ENCODE measurements at regions not wholly inside any gene's neighbourhood (a gene's known extent, or its start where the extent isn't known, plus 50 kb on each side); places are given as distances from the start of the nearest gene placed in this dataset.

- H3K4me3 ChIP-seq (replicated peaks; ENCODE audit: low read depth, low read length), result no peak overlapping the region
- TF ChIP-seq CTCF (IDR thresholded peaks at IDR 0.05; ENCODE audit: insufficient read depth, low read length, poor library complexity, severe bottlenecking), result no peak
- H3K27me3 ChIP-seq (replicated peaks; ENCODE audit: control insufficient read depth, insufficient read depth, low read length), result no peaks in the 10 kb centered on the region
- DNase-seq (ENCODE audit: extremely low read depth, insufficient read length), result no peak
- H3K36me3 ChIP-seq (ENCODE audit: control insufficient read depth, insufficient read depth, low read length), result no peaks in the 10 kb centered on the region
These were observed 534.2 kb downstream of the NSUN3 start for GRCh38 chr3:94596887-94597566.

- H3K27me3 ChIP-seq (replicated peaks; ENCODE audit: control insufficient read depth, insufficient read depth, low read length), result no peaks in the 10 kb centered on the region
- H3K4me3 ChIP-seq (replicated peaks; ENCODE audit: low read depth, low read length), result no peak overlapping the region
- DNase-seq (ENCODE audit: extremely low read depth, insufficient read length), result no peak
- no peak for TF ChIP-seq CTCF (IDR thresholded peaks at IDR 0.05; ENCODE audit: insufficient read depth, low read length, poor library complexity, severe bottlenecking)
- no peaks in the 10 kb centered on the region for H3K36me3 ChIP-seq (ENCODE audit: control insufficient read depth, insufficient read depth, low read length)
These were observed 544.9 kb downstream of the NSUN3 start for GRCh38 chr3:94607778-94608177.

GRCh38 chr3:94609908-94610307 is 547.0 kb downstream of the NSUN3 start:
- Histone ChIP-seq H3K4me3 (replicated peaks; ENCODE audit: low read depth, low read length) (no peak overlapping the region), H3K27me3 (replicated peaks; ENCODE audit: control insufficient read depth, insufficient read depth, low read length) (no peaks in the 10 kb centered on the region), H3K36me3 (ENCODE audit: control insufficient read depth, insufficient read depth, low read length) (no peaks in the 10 kb centered on the region)
- DNase-seq (ENCODE audit: extremely low read depth, insufficient read length), result no peak
- TF ChIP-seq CTCF (IDR thresholded peaks at IDR 0.05; ENCODE audit: insufficient read depth, low read length, poor library complexity, severe bottlenecking), result no peak

GRCh38 chr3:94611596-94611995 is 548.7 kb downstream of the NSUN3 start:
- Histone ChIP-seq H3K4me3 (replicated peaks; ENCODE audit: low read depth, low read length) (no peak overlapping the region), H3K27me3 (replicated peaks; ENCODE audit: control insufficient read depth, insufficient read depth, low read length) (no peaks in the 10 kb centered on the region), H3K36me3 (ENCODE audit: control insufficient read depth, insufficient read depth, low read length) (no peaks in the 10 kb centered on the region)
- DNase-seq (ENCODE audit: extremely low read depth, insufficient read length), result no peak
- TF ChIP-seq CTCF (IDR thresholded peaks at IDR 0.05; ENCODE audit: insufficient read depth, low read length, poor library complexity, severe bottlenecking), result no peak

GRCh38 chr3:94612631-94613030 is 549.8 kb downstream of the NSUN3 start:
- H3K4me3 ChIP-seq (replicated peaks; ENCODE audit: low read depth, low read length), result no peak overlapping the region
- H3K36me3 ChIP-seq (ENCODE audit: control insufficient read depth, insufficient read depth, low read length), result no peaks in the 10 kb centered on the region
- H3K27me3 ChIP-seq (replicated peaks; ENCODE audit: control insufficient read depth, insufficient read depth, low read length), result no peaks in the 10 kb centered on the region
- DNase-seq (ENCODE audit: extremely low read depth, insufficient read length), result no peak
- no peak for TF ChIP-seq CTCF (IDR thresholded peaks at IDR 0.05; ENCODE audit: insufficient read depth, low read length, poor library complexity, severe bottlenecking)

- TF ChIP-seq CTCF (IDR thresholded peaks at IDR 0.05; ENCODE audit: insufficient read depth, low read length, poor library complexity, severe bottlenecking), result no peak
- H3K36me3 ChIP-seq (ENCODE audit: control insufficient read depth, insufficient read depth, low read length), result no peaks in the 10 kb centered on the region
- no peak for DNase-seq (ENCODE audit: extremely low read depth, insufficient read length)
- no peak overlapping the region for H3K4me3 ChIP-seq (replicated peaks; ENCODE audit: low read depth, low read length)
- no peaks in the 10 kb centered on the region for H3K27me3 ChIP-seq (replicated peaks; ENCODE audit: control insufficient read depth, insufficient read depth, low read length)
These were observed 551.3 kb downstream of the NSUN3 start for GRCh38 chr3:94614192-94614591.
